K562 (cell line): ENCODE measurements at regions not wholly inside any gene's neighbourhood (a gene's known extent, or its start where the extent isn't known, plus 50 kb on each side); places are given as distances from the start of the nearest gene placed in this dataset.

ENCODE experiments used
- CBFA2T3 ChIP-seq: fragments of 450-650 bp; IDR thresholded peaks from 2 replicates; pipeline ENCODE4 v1.6.1; 2017
- CREB1 ChIP-seq, 2 experiments: sonication (generic) in 1 of 2; formaldehyde crosslinking in 1 of 2; IDR thresholded peaks; 2 replicates each; pipeline versions ENCODE4 v1.6.1 to v1.8.0; 2012 to 2022; ENCODE audit warnings: inconsistent platforms in 1 of 2, mild to moderate bottlenecking in 1 of 2, missing genetic modification reagents in 1 of 2, moderate library complexity in 1 of 2
- CREM ChIP-seq: IDR thresholded peaks from 2 replicates; pipeline ENCODE4 v1.6.1; 2014; ENCODE audit warnings: antibody characterized with exemption, low read depth
- DDX20 ChIP-seq: fragments of 450-650 bp; IDR thresholded peaks from 2 replicates; pipeline ENCODE4 v1.6.1; 2016; ENCODE audit warnings: missing genetic modification characterization, low read depth, mild to moderate bottlenecking, missing compliant biosample characterization, moderate library complexity
- DNMT1 ChIP-seq: fragments of 450-650 bp; IDR thresholded peaks from 2 replicates; pipeline ENCODE4 v1.6.1; 2016; ENCODE audit warnings: antibody characterized with exemption, mild to moderate bottlenecking
- FOXJ3 ChIP-seq: sonication (generic); formaldehyde crosslinking; IDR thresholded peaks from 2 replicates; pipeline ENCODE4 v1.4.0; 2020; ENCODE audit warnings: mild to moderate bottlenecking, missing genetic modification reagents
- HMG20B ChIP-seq: fragments of 250-450 bp; sonication (Bioruptor Pico); IDR thresholded peaks from 2 replicates; pipeline ENCODE4 v1.5.0; 2021; ENCODE audit warnings: mild to moderate bottlenecking
- KLF16 ChIP-seq: IDR thresholded peaks from 2 replicates; pipeline ENCODE4 v1.6.1; 2016; ENCODE audit warnings: antibody characterized with exemption
- MAX ChIP-seq: sonication (generic); formaldehyde crosslinking; IDR thresholded peaks from 2 replicates; pipeline ENCODE4 v1.9.0; 2022; ENCODE audit warnings: mild to moderate bottlenecking, missing genetic modification reagents
- MBD2 ChIP-seq: sonication (generic); IDR thresholded peaks from 2 replicates; pipeline ENCODE4 v1.6.1; 2016; ENCODE audit warnings: low read depth, borderline replicate concordance
- MTA2 ChIP-seq: fragments of 450-650 bp; IDR thresholded peaks from 2 replicates; pipeline ENCODE4 v1.6.1; 2016; ENCODE audit warnings: low read depth
- NFE2L1 ChIP-seq: fragments of 450-650 bp; IDR thresholded peaks from 2 replicates; pipeline ENCODE4 v1.6.1; 2016; ENCODE audit warnings: missing genetic modification characterization, low read depth, mild to moderate bottlenecking, missing compliant biosample characterization, moderate library complexity, borderline replicate concordance
- NFIC ChIP-seq: fragments of 450-650 bp; IDR thresholded peaks from 2 replicates; pipeline ENCODE4 v1.6.1; 2017; ENCODE audit warnings: mild to moderate bottlenecking, inconsistent platforms
- RB1 ChIP-seq: fragments of 450-650 bp; IDR thresholded peaks from 2 replicates; pipeline ENCODE4 v1.6.1; 2017; ENCODE audit warnings: low read depth, mild to moderate bottlenecking
- RNF2 ChIP-seq: sonication (generic); IDR thresholded peaks from 2 replicates; pipeline ENCODE4 v1.6.1; 2016
- SOX6 ChIP-seq: fragments of 450-650 bp; IDR thresholded peaks from 2 replicates; pipeline ENCODE4 v1.6.1; 2014; ENCODE audit warnings: mild to moderate bottlenecking
- TAF9B ChIP-seq: fragments of 450-650 bp; IDR thresholded peaks from 2 replicates; pipeline ENCODE4 v1.6.1; 2018; ENCODE audit warnings: mild to moderate bottlenecking; ENCODE audit not compliant: partially characterized antibody
- TCF3 ChIP-seq: sonication (generic); formaldehyde crosslinking; IDR thresholded peaks from 2 replicates; pipeline ENCODE4 v1.4.0; 2020; ENCODE audit warnings: mild to moderate bottlenecking, missing genetic modification reagents
- TEAD2 ChIP-seq: fragments of 450-650 bp; IDR thresholded peaks from 2 replicates; pipeline ENCODE4 v1.6.1; 2016; ENCODE audit warnings: missing genetic modification characterization, control low read depth, missing compliant biosample characterization
- ZBTB26 ChIP-seq: fragments of 450-650 bp; formaldehyde crosslinking; IDR thresholded peaks from 2 replicates; pipeline ENCODE4 v1.4.0; 2022; ENCODE audit warnings: missing genetic modification characterization
- ZNF318 ChIP-seq, 2 experiments: fragments of 450-650 bp; IDR thresholded peaks; 2 replicates each; pipeline ENCODE4 v1.6.1; 2016; ENCODE audit warnings: mild to moderate bottlenecking in 2 of 2, borderline replicate concordance in 1 of 2, low read depth in 1 of 2, moderate library complexity in 1 of 2

GRCh38 chr10:21336476-21337170 is 188.9 kb downstream of the SKIDA1 start (continued):
- TF ChIP-seq SOX6 (0 out of 2 replicates have a peak, but pooled peaks have one; percentile 26), NFIC (peak; percentile 58), NFE2L1 (tag) (no peak), ZNF318 (IDR thresholded peaks at IDR 0.05; ENCODE audit: borderline replicate concordance in 1 of 2, low read depth in 1 of 2) (peak in 1 of 2 experiments; percentile 82; a peak in 2 of 4 replicates), RB1 (no peak), DDX20 (tag) (no peak), TCF3 (CRISPR knock-in tag) (peak; percentile 79), MBD2 (0 out of 2 replicates have a peak, but pooled peaks have one; percentile 43), MTA2 (peak; percentile 42), MAX (CRISPR knock-in tag) (no peak), TEAD2 (tag) (peak; percentile 85), RNF2 (0 out of 2 replicates have a peak, but pooled peaks have one; percentile 26), TAF9B (peak; percentile 78), FOXJ3 (CRISPR knock-in tag) (no peak), CREM (peak; percentile 62), DNMT1 (no peak), HMG20B (CRISPR knock-in tag) (no peak), CBFA2T3 (peak; percentile 85), ZBTB26 (CRISPR knock-in tag) (no peak), KLF16 (peak; percentile 28; the same call in 1 of the 2 replicates), CREB1 (IDR thresholded peaks at IDR 0.05) (0 out of 2 replicates have a peak, but pooled peaks have one; percentile 22), CREB1 (CRISPR knock-in tag; IDR thresholded peaks at IDR 0.05) (no peak)
